ENCODE measurements at regions not wholly inside any gene's neighbourhood (a gene's known extent, or its start where the extent isn't known, plus 50 kb on each side); places are given as distances from the start of the nearest gene placed in this dataset.

GRCh38 chr4:25590171-25590570 is 65.5 kb upstream of the SLC34A2 start:
- H3K4me1 ChIP-seq, result no peaks in the 10 kb centered on the region
- H3K36me3 ChIP-seq, result no peaks in the 10 kb centered on the region
- DNase-seq (ENCODE audit: low spot score in 2 of 2), result no peak
- no peak overlapping the region for H3K4me3 ChIP-seq
- no peaks in the 10 kb centered on the region for H3K9me3 ChIP-seq
- H3K27ac ChIP-seq, result no peak overlapping the region
- H3K27me3 ChIP-seq, result no peaks in the 10 kb centered on the region
- no peak for TF ChIP-seq CTCF (IDR thresholded peaks at IDR 0.05)
- intact Hi-C loops (cut with DNase I), result no loop called here

- no peak for DNase-seq (ENCODE audit: low spot score in 2 of 2)
- H3K27me3 ChIP-seq, result no peaks in the 10 kb centered on the region
- intact Hi-C loops (cut with DNase I), result no loop called here
- no peak overlapping the region for H3K27ac ChIP-seq
- H3K4me1 ChIP-seq, result no peaks in the 10 kb centered on the region
- H3K9me3 ChIP-seq, result no peaks in the 10 kb centered on the region
- H3K36me3 ChIP-seq, result no peaks in the 10 kb centered on the region
- no peak for TF ChIP-seq CTCF (IDR thresholded peaks at IDR 0.05)
- H3K4me3 ChIP-seq, result no peak overlapping the region
Observed at GRCh38 chr4:25592736-25593135, 62.9 kb upstream of the SLC34A2 start.
